ENCODE measurements at regions not wholly inside any gene's neighbourhood (a gene's known extent, or its start where the extent isn't known, plus 50 kb on each side); places are given as distances from the start of the nearest gene placed in this dataset.

DNA sequence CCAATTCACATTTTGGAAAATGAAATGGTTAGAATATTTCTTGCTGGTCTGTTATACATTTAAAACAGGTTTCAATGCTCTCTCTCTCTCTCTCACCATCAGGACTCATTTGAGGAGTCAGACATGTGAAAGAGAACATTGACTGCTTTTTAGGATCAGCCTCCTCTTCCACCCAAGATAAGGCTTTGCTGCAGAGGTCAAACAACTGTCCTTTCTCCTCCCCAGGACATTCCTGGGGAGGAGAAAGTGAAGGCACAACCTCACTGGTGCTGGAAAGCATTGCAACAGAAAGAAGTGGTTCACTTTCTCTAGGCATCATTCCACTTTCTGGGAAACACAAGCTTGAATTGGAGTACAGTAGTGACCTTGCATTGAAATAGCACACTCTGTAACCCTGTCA is 409.1 kb upstream of the NR2F2 start:
- Histone ChIP-seq H3K27ac (ENCODE audit: poor library complexity, severe bottlenecking) (no peak overlapping the region), H3K4me1 (ENCODE audit: insufficient read depth, poor library complexity, severe bottlenecking) (no peaks in the 10 kb centered on the region), H3K36me3 (ENCODE audit: low read depth) (no peaks in the 10 kb centered on the region), H3K9me3 (ENCODE audit: severe bottlenecking) (no peaks in the 10 kb centered on the region), H3K4me3 (ENCODE audit: severe bottlenecking) (no peak overlapping the region), H3K27me3 (ENCODE audit: insufficient read depth, poor library complexity, severe bottlenecking) (no peaks in the 10 kb centered on the region)
- no peak for ATAC-seq (ENCODE audit: low read depth)
- DNase-seq (ENCODE audit: low spot score) = no peak
- TF ChIP-seq CTCF (IDR thresholded peaks at IDR 0.05; ENCODE audit: poor library complexity, severe bottlenecking) = no peak

- H3K9me3 ChIP-seq (ENCODE audit: severe bottlenecking) = no peaks in the 10 kb centered on the region
- ATAC-seq (ENCODE audit: low read depth) (peak; percentile 86), DNase-seq (ENCODE audit: low spot score) (no peak)
- H3K27ac ChIP-seq (ENCODE audit: poor library complexity, severe bottlenecking) = no peak overlapping the region
- H3K27me3 ChIP-seq (ENCODE audit: insufficient read depth, poor library complexity, severe bottlenecking) = no peaks in the 10 kb centered on the region
- H3K4me3 ChIP-seq (ENCODE audit: severe bottlenecking) = no peak overlapping the region
- peak; percentile 45 for TF ChIP-seq CTCF (IDR thresholded peaks at IDR 0.05; ENCODE audit: poor library complexity, severe bottlenecking)
- no peaks in the 10 kb centered on the region for H3K36me3 ChIP-seq (ENCODE audit: low read depth)
- no peaks in the 10 kb centered on the region for H3K4me1 ChIP-seq (ENCODE audit: insufficient read depth, poor library complexity, severe bottlenecking)
Measured at GRCh38 chr15:95922431-95922830, 408.1 kb upstream of the NR2F2 start.

DNA sequence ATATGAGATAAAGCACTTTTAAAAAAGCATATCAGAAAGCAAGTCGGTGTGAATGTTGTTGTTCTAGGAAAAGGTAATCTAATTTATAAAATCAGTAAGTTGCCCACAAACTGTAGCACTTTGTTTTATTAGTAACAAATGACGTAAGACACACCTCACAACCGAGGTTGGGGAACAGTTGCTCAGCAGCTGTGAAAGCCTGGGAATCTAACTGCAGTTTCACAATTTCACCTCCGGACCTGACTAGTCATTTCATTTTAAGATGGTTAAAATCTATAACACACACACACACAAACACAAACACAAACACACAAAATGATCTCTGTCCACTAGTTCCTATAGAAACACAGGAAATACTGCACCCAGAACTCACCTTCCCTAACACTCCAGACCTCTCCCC is 406.7 kb upstream of the NR2F2 start:
- Histone ChIP-seq H3K27me3 (ENCODE audit: insufficient read depth, poor library complexity, severe bottlenecking) (no peaks in the 10 kb centered on the region), H3K36me3 (ENCODE audit: low read depth) (no peaks in the 10 kb centered on the region), H3K4me3 (ENCODE audit: severe bottlenecking) (no peak overlapping the region), H3K9me3 (ENCODE audit: severe bottlenecking) (no peaks in the 10 kb centered on the region), H3K4me1 (ENCODE audit: insufficient read depth, poor library complexity, severe bottlenecking) (no peaks in the 10 kb centered on the region), H3K27ac (ENCODE audit: poor library complexity, severe bottlenecking) (no peak overlapping the region)
- DNase-seq (ENCODE audit: low spot score) = no peak
- no peak for ATAC-seq (ENCODE audit: low read depth)
- TF ChIP-seq CTCF (IDR thresholded peaks at IDR 0.05; ENCODE audit: poor library complexity, severe bottlenecking) = no peak

GRCh38 chr15:95928822-95929221 is 401.7 kb upstream of the NR2F2 start:
- no peaks in the 10 kb centered on the region for H3K36me3 ChIP-seq (ENCODE audit: low read depth)
- H3K27me3 ChIP-seq (ENCODE audit: insufficient read depth, poor library complexity, severe bottlenecking) = no peaks in the 10 kb centered on the region
- no peak for DNase-seq (ENCODE audit: low spot score)
- H3K9me3 ChIP-seq (ENCODE audit: severe bottlenecking) = no peaks in the 10 kb centered on the region
- TF ChIP-seq CTCF (IDR thresholded peaks at IDR 0.05; ENCODE audit: poor library complexity, severe bottlenecking) = no peak
- ATAC-seq (ENCODE audit: low read depth) = no peak
- no peak overlapping the region for H3K4me3 ChIP-seq (ENCODE audit: severe bottlenecking)
- H3K4me1 ChIP-seq (ENCODE audit: insufficient read depth, poor library complexity, severe bottlenecking) = no peaks in the 10 kb centered on the region
- H3K27ac ChIP-seq (ENCODE audit: poor library complexity, severe bottlenecking) = no peak overlapping the region

- ATAC-seq (ENCODE audit: low read depth) (no peak), DNase-seq (ENCODE audit: low spot score) (no peak)
Measured at GRCh38 chr15:95929232-95929846, 401.2 kb upstream of the NR2F2 start.

More at GRCh38 chr15:95929232-95929846, 401.2 kb upstream of the NR2F2 start:
- Histone ChIP-seq H3K36me3 (ENCODE audit: low read depth) (no peaks in the 10 kb centered on the region), H3K27me3 (ENCODE audit: insufficient read depth, poor library complexity, severe bottlenecking) (no peaks in the 10 kb centered on the region), H3K9me3 (ENCODE audit: severe bottlenecking) (no peaks in the 10 kb centered on the region), H3K4me1 (ENCODE audit: insufficient read depth, poor library complexity, severe bottlenecking) (no peaks in the 10 kb centered on the region), H3K4me3 (ENCODE audit: severe bottlenecking) (no peak overlapping the region), H3K27ac (ENCODE audit: poor library complexity, severe bottlenecking) (no peak overlapping the region)
- TF ChIP-seq CTCF (IDR thresholded peaks at IDR 0.05; ENCODE audit: poor library complexity, severe bottlenecking) = no peak
